Suprapubic skin (tissue), 4 donors: ENCODE measurements at regions not wholly inside any gene's neighbourhood (a gene's known extent, or its start where the extent isn't known, plus 50 kb on each side); places are given as distances from the start of the nearest gene placed in this dataset.

Experiments
- DNase-seq, 2 donors: peaks; one replicate each; pipeline ENCODE4 v3.0.0-alpha.2; 2019; ENCODE audit warnings: low spot score in 2 of 2
- H3K27ac ChIP-seq: fragments of 200-600 bp; sonication (generic); one replicate; pipeline ENCODE4 v1.5.1; 2019
- H3K27me3 ChIP-seq: fragments of 200-600 bp; sonication (generic); one replicate; pipeline ENCODE4 v1.5.1; 2019
- H3K36me3 ChIP-seq: fragments of 200-600 bp; sonication (generic); one replicate; pipeline ENCODE4 v1.5.1; 2019
- H3K4me1 ChIP-seq: fragments of 200-600 bp; sonication (generic); one replicate; pipeline ENCODE4 v1.5.1; 2019
- H3K4me3 ChIP-seq: fragments of 200-600 bp; sonication (generic); one replicate; pipeline ENCODE4 v1.5.1; 2019; ENCODE audit warnings: mild to moderate bottlenecking
- H3K9me3 ChIP-seq: fragments of 200-600 bp; sonication (generic); one replicate; pipeline ENCODE4 v1.5.1; 2019
- CTCF ChIP-seq, 2 donors: fragments of 200-600 bp in 1 of 2; fragments of 450-650 bp in 1 of 2; sonication (generic) in 1 of 2; IDR thresholded peaks; one replicate each; pipeline ENCODE4 v1.5.1; 2016 to 2019; ENCODE audit warnings: antibody characterized with exemption in 2 of 2, mild to moderate bottlenecking in 1 of 2, moderate library complexity in 1 of 2
- EP300 ChIP-seq: sonication (generic); formaldehyde crosslinking; IDR thresholded peaks from one replicate; pipeline ENCODE4 v1.6.1; 2017; ENCODE audit warnings: antibody characterized with exemption
- POLR2A ChIP-seq, 2 donors: fragments of 450-650 bp; IDR thresholded peaks; one replicate each; pipeline ENCODE4 v1.6.1; 2017; ENCODE audit warnings: antibody characterized with exemption in 2 of 2, mild to moderate bottlenecking in 2 of 2, moderate library complexity in 2 of 2
- POLR2AphosphoS5 ChIP-seq, 3 donors: sonication (generic); formaldehyde crosslinking; IDR thresholded peaks; one replicate each; pipeline ENCODE4 v1.6.1; 2017; ENCODE audit warnings: antibody characterized with exemption in 3 of 3
- WGBS: methylation state at CpG from one replicate; pipeline ENCODE4 v1.1.5; 2018; 5-methylcytosine and 5-hydroxymethylcytosine counted together

- TF ChIP-seq CTCF (IDR thresholded peaks at IDR 0.05), result no peak
- TF ChIP-seq POLR2AphosphoS5 (IDR thresholded peaks at IDR 0.05), result no peak
- TF ChIP-seq EP300, result no peak
- TF ChIP-seq POLR2A (IDR thresholded peaks at IDR 0.05), result no peak
- H3K27ac ChIP-seq, result no peak overlapping the region
- H3K27me3 ChIP-seq, result no peaks in the 10 kb centered on the region
- H3K4me1 ChIP-seq, result no peaks in the 10 kb centered on the region
- no peak overlapping the region for H3K4me3 ChIP-seq
- no peak for DNase-seq
- 72% methylated on average over 2 of the region's 2 CpGs for WGBS
- H3K9me3 ChIP-seq, result no peaks in the 10 kb centered on the region
- H3K36me3 ChIP-seq, result no peaks in the 10 kb centered on the region
Observed at GRCh38 chr1:163744301-163744887, 422.6 kb downstream of the NUF2 start.

- Histone ChIP-seq H3K27me3 (no peaks in the 10 kb centered on the region), H3K9me3 (no peaks in the 10 kb centered on the region), H3K4me3 (no peak overlapping the region), H3K36me3 (no peaks in the 10 kb centered on the region), H3K27ac (no peak overlapping the region), H3K4me1 (no peaks in the 10 kb centered on the region)
- DNase-seq, result no peak
- 88% methylated on average over 1 of the region's 2 CpGs for WGBS
- no peak for TF ChIP-seq POLR2AphosphoS5 (IDR thresholded peaks at IDR 0.05)
- no peak for TF ChIP-seq EP300
- TF ChIP-seq CTCF (IDR thresholded peaks at IDR 0.05), result no peak
- no peak for TF ChIP-seq POLR2A (IDR thresholded peaks at IDR 0.05)
Observed at GRCh38 chr1:163745204-163745603, 423.4 kb downstream of the NUF2 start.

- Histone ChIP-seq H3K9me3 (no peaks in the 10 kb centered on the region), H3K36me3 (no peaks in the 10 kb centered on the region), H3K4me3 (no peak overlapping the region), H3K4me1 (no peaks in the 10 kb centered on the region), H3K27ac (no peak overlapping the region), H3K27me3 (no peaks in the 10 kb centered on the region)
- no peak for DNase-seq
- TF ChIP-seq POLR2AphosphoS5 (IDR thresholded peaks at IDR 0.05) (no peak), POLR2A (IDR thresholded peaks at IDR 0.05) (no peak), EP300 (no peak), CTCF (IDR thresholded peaks at IDR 0.05) (no peak)
Observed at GRCh38 chr1:163747261-163747660, 425.5 kb downstream of the NUF2 start.

GRCh38 chr1:163747855-163748254 lies 426.1 kb downstream of the NUF2 start:
- no peaks in the 10 kb centered on the region for H3K36me3 ChIP-seq
- WGBS, result 0% methylated on average over 1 of the region's 1 CpG
- DNase-seq, result no peak

More at GRCh38 chr1:163747855-163748254, 426.1 kb downstream of the NUF2 start:
- no peaks in the 10 kb centered on the region for H3K4me1 ChIP-seq
- H3K27me3 ChIP-seq, result no peaks in the 10 kb centered on the region
- H3K4me3 ChIP-seq, result no peak overlapping the region
- H3K27ac ChIP-seq, result no peak overlapping the region
- H3K9me3 ChIP-seq, result no peaks in the 10 kb centered on the region
- no peak for TF ChIP-seq CTCF (IDR thresholded peaks at IDR 0.05)
- no peak for TF ChIP-seq POLR2AphosphoS5 (IDR thresholded peaks at IDR 0.05)
- no peak for TF ChIP-seq POLR2A (IDR thresholded peaks at IDR 0.05)
- TF ChIP-seq EP300, result no peak
